ENCODE measurements at regions not wholly inside any gene's neighbourhood (a gene's known extent, or its start where the extent isn't known, plus 50 kb on each side); places are given as distances from the start of the nearest gene placed in this dataset.

DNA sequence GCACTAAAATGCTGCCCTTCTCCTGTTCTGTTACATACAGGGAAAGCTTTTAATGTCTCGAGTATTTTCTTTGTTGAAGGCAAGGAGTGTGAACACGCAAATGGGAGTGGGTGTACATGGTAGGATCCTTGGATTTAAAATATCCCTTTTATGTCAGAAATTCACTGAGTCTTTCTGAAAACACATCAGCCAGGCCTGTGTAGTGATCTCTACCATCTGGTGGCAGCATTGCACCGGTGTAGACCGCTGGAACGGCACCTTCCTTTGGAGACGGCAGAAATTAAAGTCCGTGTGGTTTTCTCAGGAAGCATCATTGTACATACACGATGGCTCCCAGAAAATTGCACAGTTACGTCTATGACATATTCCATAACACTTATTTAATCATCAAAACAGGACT is 515.8 kb downstream of the GALR1 start:
- DNase-seq: no peak

DNA sequence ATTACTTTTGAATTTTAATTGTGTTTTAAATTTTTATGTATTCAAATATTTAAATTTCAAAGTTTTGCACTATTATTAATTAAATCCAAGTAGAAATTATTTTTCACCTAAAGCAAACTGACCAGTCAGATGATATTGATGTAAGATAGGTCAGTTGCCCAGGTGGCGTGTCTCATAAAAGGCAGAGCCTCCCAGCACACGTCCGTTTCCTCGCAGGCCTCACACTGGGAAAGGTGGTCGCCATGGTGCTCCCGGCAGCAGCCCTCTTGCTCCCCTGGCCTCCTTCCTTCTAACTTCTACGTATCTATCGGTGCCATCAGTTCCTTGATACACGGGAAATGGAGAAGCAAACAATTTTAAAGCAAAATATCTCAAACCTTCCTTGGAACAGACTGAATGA is 516.8 kb downstream of the GALR1 start:
- DNase-seq: no peak

DNA sequence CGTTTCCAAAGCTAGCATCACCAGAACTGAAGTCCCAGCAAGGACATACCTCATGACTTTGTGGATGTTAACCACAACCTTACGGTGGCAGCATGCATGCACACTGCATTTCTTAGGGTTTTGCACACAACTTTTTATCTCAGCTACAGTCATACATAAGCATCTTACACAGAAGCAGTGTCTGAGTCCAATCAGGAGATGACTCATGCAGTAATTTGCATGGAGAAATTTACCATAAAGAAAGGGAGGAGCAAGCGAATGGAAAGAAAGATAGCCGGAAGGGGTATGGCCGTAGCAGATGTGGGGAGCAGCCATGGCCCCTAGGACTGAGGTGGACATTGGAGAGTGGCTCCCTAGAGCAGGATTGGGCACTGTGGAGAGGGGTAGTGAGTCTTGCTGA is 522.5 kb downstream of the GALR1 start:
- no peak for DNase-seq

DNA sequence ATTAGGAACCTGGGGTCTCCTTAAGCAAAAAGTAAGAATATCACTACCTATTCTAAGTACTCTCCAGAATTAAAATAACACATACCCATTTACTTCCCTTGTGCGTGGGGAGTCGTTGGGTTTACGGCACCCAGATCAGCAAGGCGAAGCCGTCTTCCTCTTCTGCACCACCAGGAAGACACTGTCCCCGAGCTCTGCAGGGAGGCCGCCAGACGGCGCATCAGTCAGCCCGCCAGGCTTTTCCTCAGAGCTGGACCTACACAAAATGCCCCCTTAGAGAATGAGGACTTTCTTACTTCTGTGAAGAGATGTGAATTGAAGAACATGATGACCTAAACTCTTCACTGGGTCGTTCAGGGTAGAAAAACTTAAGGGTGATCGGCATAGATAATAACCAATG is 526.5 kb downstream of the GALR1 start:
- DNase-seq: no peak

- no peak for DNase-seq
Measured at GRCh38 chr18:77777163-77777562, 527.5 kb downstream of the GALR1 start.

- no peak for DNase-seq
Measured at GRCh38 chr18:77784759-77785379, 535.2 kb downstream of the GALR1 start.

DNA sequence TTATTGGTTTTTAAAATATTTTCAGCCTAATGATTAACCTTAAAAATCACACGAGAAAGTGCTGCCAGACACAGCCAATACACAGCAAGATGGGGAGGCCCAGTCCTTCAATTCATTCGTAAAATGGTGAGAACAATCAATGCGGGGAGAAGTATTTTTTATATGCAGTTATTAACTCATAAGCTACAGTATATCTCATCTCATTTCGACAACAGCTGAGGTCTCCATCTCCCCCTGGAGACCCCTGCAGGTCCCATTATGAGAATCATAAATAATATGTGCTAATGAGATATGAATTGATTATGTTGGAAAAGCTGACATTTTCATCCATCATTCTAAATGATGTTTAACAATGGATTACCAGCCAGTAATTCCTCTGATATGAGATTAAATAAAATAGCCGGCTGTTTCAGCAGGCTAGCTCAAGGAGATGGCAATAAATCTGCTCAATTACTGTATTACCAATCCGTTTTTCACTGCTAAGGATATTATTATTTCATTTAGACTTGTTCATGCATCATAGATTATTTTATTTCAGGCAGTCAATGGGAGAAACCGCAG is 535.8 kb downstream of the GALR1 start:
- DNase-seq: no peak

DNA sequence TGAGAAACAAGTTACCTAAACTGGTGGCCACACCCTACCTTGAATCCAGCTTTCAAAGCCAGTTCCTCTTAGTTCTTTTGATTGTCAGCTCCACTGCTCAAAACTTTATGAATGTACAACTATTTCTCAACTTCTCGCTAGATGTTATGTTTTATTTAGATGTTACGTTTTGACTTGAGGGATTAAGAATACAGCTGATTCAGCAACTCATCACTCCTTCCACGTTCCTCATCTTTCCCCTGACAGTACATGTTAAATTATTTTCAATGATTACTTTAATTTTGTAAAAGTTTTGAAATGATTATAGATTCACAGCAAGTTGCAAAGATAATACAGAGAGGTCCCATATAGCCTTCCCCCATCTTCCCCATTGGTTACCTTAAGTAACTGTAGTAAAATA is 553.4 kb downstream of the GALR1 start:
- DNase-seq: no peak

DNA sequence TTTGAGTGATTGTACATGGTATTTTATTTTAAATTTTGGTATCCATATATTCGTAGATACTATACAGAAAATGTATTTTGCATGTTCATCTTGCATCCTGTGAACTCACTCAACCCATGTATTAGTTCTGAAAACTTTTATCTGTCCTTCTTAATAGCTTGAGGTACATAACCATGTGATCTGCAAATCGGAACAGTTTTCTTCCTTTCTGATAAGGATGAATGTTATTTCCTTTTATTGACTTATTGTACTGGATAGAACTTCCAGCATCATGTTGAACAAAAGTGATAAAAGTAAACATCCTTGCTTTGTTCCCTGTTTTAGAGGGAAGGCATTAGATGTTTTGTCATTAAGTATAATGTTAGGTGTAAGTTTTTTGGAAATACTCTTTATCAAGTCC is 554.7 kb downstream of the GALR1 start:
- no peak for DNase-seq

DNA sequence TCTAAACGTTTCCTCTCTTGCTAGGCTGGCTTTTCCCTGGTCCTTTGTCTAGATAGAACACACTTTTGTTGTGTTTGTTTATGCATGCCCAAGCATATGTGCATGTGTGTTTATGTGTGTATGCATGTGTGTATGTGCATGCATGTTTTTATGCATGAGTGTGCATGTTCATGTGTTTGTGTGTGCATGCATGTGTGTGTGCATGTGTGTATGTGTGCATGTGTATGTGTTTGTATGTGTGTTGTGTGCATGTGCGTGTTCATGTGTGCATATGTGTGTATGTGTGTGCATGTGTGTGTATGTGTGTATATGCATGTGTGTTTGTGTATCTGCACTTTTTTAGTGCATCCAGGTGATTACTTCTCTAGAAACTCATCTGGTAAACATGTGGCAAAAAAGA is 558.0 kb downstream of the GALR1 start:
- DNase-seq: no peak

DNA sequence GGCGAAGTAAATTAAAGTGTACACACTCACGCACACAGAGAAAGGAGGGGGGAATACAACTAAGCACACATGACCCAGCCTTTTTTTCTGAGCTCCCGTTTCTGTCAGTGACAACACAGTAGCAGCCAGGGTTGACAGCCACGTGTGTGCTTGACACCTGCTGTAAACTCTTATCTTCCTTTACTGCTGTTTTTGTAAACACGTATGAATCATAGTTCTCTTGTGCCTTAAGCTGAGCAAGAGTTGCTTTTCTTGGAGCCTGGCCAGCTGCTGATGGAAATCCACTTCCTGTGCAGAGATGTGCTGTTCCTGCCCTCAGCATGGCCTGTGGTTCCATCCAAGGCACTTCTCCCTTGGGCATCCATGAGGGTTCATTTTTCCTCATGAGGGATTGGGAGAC is 561.9 kb downstream of the GALR1 start:
- DNase-seq: no peak

DNA sequence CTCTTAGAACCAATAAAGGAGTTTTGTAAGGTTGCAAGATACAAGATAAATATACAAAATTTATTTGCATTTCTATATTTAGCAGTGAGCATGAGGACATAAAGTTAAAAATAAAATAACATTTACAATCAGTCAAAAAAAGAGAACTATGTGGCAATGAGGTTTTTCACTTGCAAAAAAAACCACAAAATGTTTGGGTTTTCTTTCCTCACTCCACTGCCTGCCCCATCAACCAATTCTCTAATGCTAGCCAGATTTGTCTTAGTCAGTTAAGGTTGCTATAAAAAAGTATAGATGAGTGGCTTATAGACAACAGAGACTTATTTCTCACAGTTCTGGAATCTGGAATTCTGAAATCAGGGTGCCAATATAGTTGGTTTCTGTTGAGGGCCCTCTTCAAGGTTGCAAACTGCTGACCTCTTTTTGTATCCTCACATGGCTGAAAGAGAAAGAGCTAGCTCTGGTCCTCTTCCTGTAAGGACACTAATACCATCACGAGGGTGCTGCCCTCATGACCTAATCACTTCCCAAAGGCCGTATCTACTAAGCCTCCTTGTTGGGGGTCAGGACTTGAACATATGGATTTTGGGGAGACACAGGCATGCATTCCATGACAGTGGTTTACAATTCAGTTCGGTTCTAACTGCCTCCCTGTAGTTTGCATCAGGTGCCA is 566.2 kb downstream of the GALR1 start:
- DNase-seq: no peak

DNA sequence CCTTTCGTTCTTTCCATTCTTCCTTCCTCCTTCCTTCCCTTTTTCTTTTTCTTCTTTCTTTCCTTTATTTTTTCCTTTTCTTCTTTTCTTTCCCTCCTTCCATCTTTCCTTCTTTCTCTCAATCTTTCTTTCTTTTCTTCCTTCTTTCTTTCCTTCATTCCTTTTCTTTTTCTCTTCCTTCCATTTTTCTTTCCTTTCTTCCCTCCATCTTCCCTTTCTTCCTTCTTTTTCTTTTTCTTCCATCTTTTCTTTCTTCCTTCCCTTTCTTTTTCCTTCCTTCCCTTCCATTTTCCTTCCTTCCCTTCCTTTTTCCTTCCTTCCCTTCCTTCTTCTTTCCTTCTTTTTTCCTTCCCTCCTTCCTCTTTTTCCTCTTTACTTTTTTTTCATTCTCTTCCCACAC is 568.7 kb downstream of the GALR1 start:
- DNase-seq: no peak

- no peak for DNase-seq
Measured at GRCh38 chr18:77820472-77820871, 570.8 kb downstream of the GALR1 start.

DNA sequence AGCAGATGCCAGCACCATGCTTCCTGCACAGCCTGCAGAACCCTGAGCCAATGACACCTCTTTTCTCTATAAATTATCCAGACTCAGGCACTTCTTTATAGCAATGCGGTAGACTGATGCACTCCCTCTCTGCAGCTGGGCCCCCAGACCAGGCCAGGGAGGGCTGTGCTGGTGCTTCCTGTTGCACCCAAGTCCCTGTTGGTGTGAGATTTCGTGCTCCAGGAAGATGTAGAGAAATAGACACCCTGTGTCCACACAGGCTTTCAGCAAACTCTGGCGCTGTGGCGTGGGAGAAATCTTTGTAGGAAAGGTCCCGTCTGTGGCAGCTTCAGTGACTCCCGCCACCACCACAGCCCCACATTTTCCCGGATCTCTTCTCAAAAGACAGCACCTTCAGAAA is 572.2 kb downstream of the GALR1 start:
- DNase-seq: no peak

GRCh38 chr18:77822632-77823031 is 573.0 kb downstream of the GALR1 start:
- DNase-seq: no peak

GRCh38 chr18:77833807-77834206 is 584.2 kb downstream of the GALR1 start:
- no peak for DNase-seq

DNA sequence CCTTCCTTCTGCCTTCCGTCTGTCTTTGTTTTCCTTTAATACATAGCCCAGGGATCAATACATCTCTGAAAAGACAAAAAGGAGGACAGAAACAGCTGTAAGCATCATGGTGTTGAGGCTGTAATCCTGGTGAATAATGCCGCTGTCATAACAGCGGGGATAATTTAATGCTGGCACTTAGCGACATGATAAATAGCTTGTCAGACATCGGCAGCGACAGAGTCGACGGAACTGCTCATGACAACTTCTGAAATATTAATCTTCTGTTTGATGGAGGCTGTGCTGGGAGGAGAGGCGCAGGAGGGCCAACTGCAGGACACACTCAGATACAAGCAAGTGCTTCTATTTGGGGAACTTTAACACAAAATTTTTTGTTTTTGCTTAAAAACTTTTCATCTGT is 602.2 kb downstream of the GALR1 start:
- DNase-seq: no peak

DNA sequence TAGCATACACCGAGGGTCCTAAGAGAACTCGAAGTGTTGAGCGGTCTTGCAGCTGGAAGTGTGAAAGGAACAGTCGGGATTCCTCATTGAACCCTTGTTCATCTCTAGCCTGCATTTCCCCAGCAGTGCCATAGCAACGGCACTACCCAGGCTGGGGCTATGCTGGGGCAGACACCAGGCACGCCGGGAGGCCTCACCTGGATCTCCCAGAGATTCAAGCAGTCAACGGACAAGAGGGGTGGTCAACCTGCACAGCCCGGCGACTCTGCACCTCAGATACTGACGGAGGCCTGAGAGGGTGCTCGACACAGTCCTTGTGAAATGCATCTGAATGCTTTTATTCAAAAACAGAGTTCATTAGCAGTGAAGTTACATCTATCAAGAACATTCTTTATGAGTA is 604.2 kb downstream of the GALR1 start:
- DNase-seq: no peak

- DNase-seq: no peak
Measured at GRCh38 chr18:77857678-77858655, 608.3 kb downstream of the GALR1 start.

- DNase-seq: no peak
Measured at GRCh38 chr18:77859634-77860033, 610.0 kb downstream of the GALR1 start.

DNA sequence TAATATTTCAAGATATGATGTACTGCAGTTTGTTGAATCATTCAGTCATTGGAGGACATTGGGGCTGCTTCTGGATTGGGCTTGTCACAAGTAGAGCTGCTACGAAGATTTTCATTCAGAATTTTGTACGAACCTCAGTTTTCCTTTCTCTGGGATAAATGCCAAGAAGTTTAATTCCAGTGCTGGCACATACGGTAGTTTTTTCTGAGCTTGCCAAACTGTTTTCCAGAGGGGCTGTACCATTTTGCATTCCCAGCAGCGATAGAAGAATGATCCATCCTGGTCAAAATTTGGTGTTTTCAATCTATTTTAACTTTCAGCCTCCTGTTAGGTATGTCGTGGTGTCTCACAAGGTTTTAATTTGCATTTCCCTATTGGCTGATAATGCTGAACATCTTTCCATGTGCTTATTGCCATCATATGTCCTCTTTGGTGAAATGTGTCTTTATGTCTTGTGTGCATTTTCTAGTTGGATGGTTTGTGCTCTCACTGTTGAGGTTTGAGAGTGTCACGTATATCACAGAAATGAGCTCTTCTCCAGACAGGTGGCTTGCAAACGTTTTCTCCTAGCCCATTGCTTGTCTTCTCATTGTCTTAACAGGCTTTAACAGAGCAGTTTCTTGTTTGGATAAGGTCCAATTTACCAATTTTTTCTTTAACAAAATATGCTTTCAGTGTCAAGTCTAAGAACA is 612.6 kb downstream of the GALR1 start:
- DNase-seq: no peak

- DNase-seq: no peak
Measured at GRCh38 chr18:77865853-77866252, 616.2 kb downstream of the GALR1 start.

Measured in stimulated activated CD4-positive, alpha-beta T cell treated with anti-CD3 and anti-CD28 coated beads, Interleukin-1b, Interleukin-23, amount 100 ng/mL, for 48 hours (primary cell).